GM12891 (cell line): ENCODE measurements at regions not wholly inside any gene's neighbourhood (a gene's known extent, or its start where the extent isn't known, plus 50 kb on each side); places are given as distances from the start of the nearest gene placed in this dataset.

Source experiments
- POLR2A ChIP-seq: IDR thresholded peaks from 2 replicates; pipeline ENCODE4 v1.6.1; 2011; ENCODE audit warnings: low read depth, low read length, control low read depth
- POLR2AphosphoS5 ChIP-seq: IDR thresholded peaks from 2 replicates; pipeline ENCODE4 v1.6.1; 2011; ENCODE audit warnings: low read depth, low read length, control low read depth
- POU2F2 ChIP-seq: IDR thresholded peaks from 2 replicates; pipeline ENCODE4 v1.6.1; 2011; ENCODE audit warnings: low read depth, mild to moderate bottlenecking, control low read depth, low read length, moderate library complexity
- TAF1 ChIP-seq: IDR thresholded peaks from 2 replicates; pipeline ENCODE4 v1.6.1; 2011; ENCODE audit warnings: low read depth, low read length, control low read depth

- TF ChIP-seq POLR2A: no peak
- no peak for TF ChIP-seq TAF1
- TF ChIP-seq POLR2AphosphoS5: no peak
- TF ChIP-seq POU2F2: no peak
These were observed 448.4 kb upstream of the ZNF608 start for GRCh38 chr5:125194883-125195282.
